PC-9 (cell line): ENCODE measurements at regions not wholly inside any gene's neighbourhood (a gene's known extent, or its start where the extent isn't known, plus 50 kb on each side); places are given as distances from the start of the nearest gene placed in this dataset.

Experiments used
- BruUV-seq: library from RNA; stranded (reverse); fragments of 400-500 nt; replicated peaks from 2 replicates; lab custom pipeline; 2021; lab: Mats Ljungman, UMichigan
- CTCF ChIA-PET: fragments of 300-600 bp; sonication (Branson Sonifier 250); formaldehyde crosslinking; loops from one replicate; lab custom pipeline; 2022; ENCODE audit warnings: antibody characterized with exemption; lab: Charles Lee
- POLR2A ChIA-PET: fragments of 300-600 bp; sonication (Branson Sonifier 250); formaldehyde crosslinking; loops from one replicate; lab custom pipeline; 2022; ENCODE audit warnings: antibody characterized with exemption; ENCODE audit not compliant: unreplicated experiment; lab: Charles Lee
- DNase-seq, 2 experiments: peaks; one replicate each; pipeline versions ENCODE4 v3.0.0 to v3.0.0-alpha.2; 2015 to 2022; ENCODE audit warnings: mixed read lengths in 1 of 2
- H2AFZ ChIP-seq: fragments of 200-600 bp; sonication (generic); 2 replicates; pipeline ENCODE4 v1.8.1; 2017; ENCODE audit warnings: antibody characterized with exemption
- H3F3A ChIP-seq: fragments of 200-600 bp; sonication (generic); 2 replicates; pipeline ENCODE4 v1.8.1; 2017; ENCODE audit warnings: antibody characterized with exemption, mild to moderate bottlenecking, low read depth; ENCODE audit not compliant: insufficient read depth
- H3K27ac ChIP-seq: fragments of 200-600 bp; sonication (generic); 2 replicates; pipeline ENCODE4 v1.6.1; 2016; ENCODE audit warnings: mixed run types
- H3K27me3 ChIP-seq: fragments of 200-600 bp; sonication (generic); 2 replicates; pipeline ENCODE4 v1.6.1; 2016; ENCODE audit warnings: low read depth, mixed run types; ENCODE audit not compliant: insufficient read depth
- H3K36me3 ChIP-seq: fragments of 200-600 bp; sonication (generic); 2 replicates; pipeline ENCODE4 v1.6.1; 2016; ENCODE audit warnings: low read depth, mixed run types
- H3K4me1 ChIP-seq: fragments of 200-600 bp; sonication (generic); replicated peaks from 2 replicates; pipeline ENCODE4 v1.6.1; 2016; ENCODE audit warnings: mixed run types; ENCODE audit not compliant: insufficient read depth
- H3K4me2 ChIP-seq: fragments of 200-600 bp; sonication (generic); 2 replicates; pipeline ENCODE4 v1.6.1; 2017; ENCODE audit warnings: mixed run types
- H3K4me3 ChIP-seq: fragments of 200-600 bp; sonication (generic); 2 replicates; pipeline ENCODE4 v1.6.1; 2016; ENCODE audit warnings: mixed run types
- H3K79me2 ChIP-seq: fragments of 200-600 bp; sonication (generic); 2 replicates; pipeline ENCODE4 v1.6.1; 2017; ENCODE audit warnings: low read depth, mixed run types
- H3K9me2 ChIP-seq: fragments of 200-600 bp; sonication (generic); 2 replicates; pipeline ENCODE4 v1.8.1; 2017; ENCODE audit warnings: mild to moderate bottlenecking; ENCODE audit not compliant: insufficient read depth
- H3K9me3 ChIP-seq: fragments of 200-600 bp; sonication (generic); 2 replicates; pipeline ENCODE4 v1.8.1; 2016; ENCODE audit warnings: low read depth; ENCODE audit not compliant: insufficient read depth
- H4K20me1 ChIP-seq: fragments of 200-600 bp; sonication (generic); 2 replicates; pipeline ENCODE4 v1.8.1; 2017; ENCODE audit not compliant: insufficient read depth
- CTCF ChIP-seq: fragments of 200-600 bp; sonication (generic); conservative IDR thresholded peaks from 2 replicates; pipeline ENCODE4 v1.6.1; 2017; ENCODE audit warnings: mixed run types, antibody characterized with exemption, mild to moderate bottlenecking, moderate library complexity
- EZH2 ChIP-seq: fragments of 200-600 bp; sonication (generic); IDR thresholded peaks from 2 replicates; pipeline ENCODE4 v1.8.0; 2017; ENCODE audit warnings: antibody characterized with exemption, low read depth
- intact Hi-C: fragments of 100-400 bp; cut with micrococcal nuclease; formaldehyde crosslinking; loops from one replicate; pipeline ENCODE4 v1.10.0; 2022; ENCODE audit not compliant: unreplicated experiment

- CTCF ChIA-PET = no interaction called here
- Histone ChIP-seq H3K36me3 (no peaks in the 10 kb centered on the region), H3K27ac (no peak overlapping the region), H4K20me1 (no peaks in the 10 kb centered on the region), H3K27me3 (peaks cover 4% of the 10 kb centered on the region; the same call in 1 of the 2 replicates), H2AFZ (no peak overlapping the region), H3K9me2 (no peaks in the 10 kb centered on the region), H3F3A (no peaks in the 10 kb centered on the region), H3K4me1 (no peaks in the 10 kb centered on the region), H3K4me3 (no peak overlapping the region), H3K79me2 (no peaks in the 10 kb centered on the region), H3K9me3 (no peaks in the 10 kb centered on the region), H3K4me2 (no peak overlapping the region)
- no TSS peak for BruUV-seq
- DNase-seq = no peak
- TF ChIP-seq EZH2 = no peak
- TF ChIP-seq CTCF = no peak
- POLR2A ChIA-PET = no interaction called here
- intact Hi-C loops = no loop called here
These were observed 459.5 kb downstream of the OCA2 start for GRCh38 chr15:27639595-27639994.

- H3K9me3 ChIP-seq = no peaks in the 10 kb centered on the region
- BruUV-seq = no TSS peak
- TF ChIP-seq CTCF = no peak
- no peak for TF ChIP-seq EZH2
- no peak overlapping the region for H3K4me2 ChIP-seq
- H3K4me3 ChIP-seq = no peak overlapping the region
- POLR2A ChIA-PET = no interaction called here
- no peaks in the 10 kb centered on the region for H3K4me1 ChIP-seq
- no peaks in the 10 kb centered on the region for H3K79me2 ChIP-seq
- no peak for DNase-seq
- H3K36me3 ChIP-seq = no peaks in the 10 kb centered on the region
- peaks cover 4% of the 10 kb centered on the region; the same call in 1 of the 2 replicates for H3K27me3 ChIP-seq
- H3K9me2 ChIP-seq = no peaks in the 10 kb centered on the region
- CTCF ChIA-PET = no interaction called here
- H3K27ac ChIP-seq = no peak overlapping the region
- H3F3A ChIP-seq = no peaks in the 10 kb centered on the region
- no peak overlapping the region for H2AFZ ChIP-seq
- H4K20me1 ChIP-seq = no peaks in the 10 kb centered on the region
- intact Hi-C loops = no loop called here
These were observed 460.2 kb downstream of the OCA2 start for GRCh38 chr15:27638958-27639357.

- H3K79me2 ChIP-seq = no peaks in the 10 kb centered on the region
- H2AFZ ChIP-seq = no peak overlapping the region
- intact Hi-C loops = no loop called here
- no peaks in the 10 kb centered on the region for H4K20me1 ChIP-seq
- no peak for DNase-seq
- TF ChIP-seq EZH2 (no peak), CTCF (no peak)
- H3K4me3 ChIP-seq = no peak overlapping the region
- no peaks in the 10 kb centered on the region for H3K9me3 ChIP-seq
- H3K9me2 ChIP-seq = no peaks in the 10 kb centered on the region
- CTCF ChIA-PET = no interaction called here
- POLR2A ChIA-PET = no interaction called here
- H3K36me3 ChIP-seq = no peaks in the 10 kb centered on the region
- no peaks in the 10 kb centered on the region for H3K4me1 ChIP-seq
- peaks cover 4% of the 10 kb centered on the region; the same call in 1 of the 2 replicates for H3K27me3 ChIP-seq
- H3K27ac ChIP-seq = no peak overlapping the region
- H3F3A ChIP-seq = no peaks in the 10 kb centered on the region
- no TSS peak for BruUV-seq
- no peak overlapping the region for H3K4me2 ChIP-seq
These were observed 463.2 kb downstream of the OCA2 start for GRCh38 chr15:27635916-27636315.
